Loucy (cell line): ENCODE measurements at regions not wholly inside any gene's neighbourhood (a gene's known extent, or its start where the extent isn't known, plus 50 kb on each side); places are given as distances from the start of the nearest gene placed in this dataset.

Experiments used
- H2AFZ ChIP-seq: fragments of 200-600 bp; sonication (generic); 2 replicates; pipeline ENCODE4 v1.6.0; 2016; ENCODE audit warnings: antibody characterized with exemption, mild to moderate bottlenecking, low read length, moderate library complexity
- H3F3A ChIP-seq: fragments of 200-600 bp; 2 replicates; pipeline ENCODE4 v1.6.0; 2016; ENCODE audit warnings: antibody characterized with exemption, low read depth, mild to moderate bottlenecking
- H3K27me3 ChIP-seq: fragments of 200-600 bp; sonication (generic); 2 replicates; pipeline ENCODE4 v1.6.1; 2014; ENCODE audit warnings: low read length, mild to moderate bottlenecking; ENCODE audit not compliant: insufficient read depth, poor library complexity, severe bottlenecking
- H3K36me3 ChIP-seq: fragments of 200-600 bp; sonication (generic); 2 replicates; pipeline ENCODE4 v1.6.1; 2016; ENCODE audit warnings: low read length; ENCODE audit not compliant: insufficient read depth
- H3K4me1 ChIP-seq: fragments of 200-600 bp; sonication (generic); 2 replicates; pipeline ENCODE4 v1.5.1; 2014; ENCODE audit warnings: low read length, mild to moderate bottlenecking; ENCODE audit not compliant: insufficient read depth, poor library complexity, severe bottlenecking
- H3K4me2 ChIP-seq: fragments of 200-600 bp; sonication (generic); 2 replicates; pipeline ENCODE4 v1.6.0; 2014; ENCODE audit warnings: antibody characterized with exemption, low read length, low read depth, mild to moderate bottlenecking; ENCODE audit not compliant: poor library complexity, severe bottlenecking
- H3K4me3 ChIP-seq: fragments of 200-600 bp; sonication (generic); 2 replicates; pipeline ENCODE4 v1.5.1; 2014; ENCODE audit warnings: low read length, mild to moderate bottlenecking, mixed read lengths; ENCODE audit not compliant: poor library complexity, severe bottlenecking
- H3K79me2 ChIP-seq: fragments of 200-600 bp; sonication (generic); 2 replicates; pipeline ENCODE4 v1.6.1; 2014; ENCODE audit warnings: low read length; ENCODE audit not compliant: insufficient read depth
- H3K9ac ChIP-seq: fragments of 200-600 bp; sonication (generic); 2 replicates; pipeline ENCODE4 v1.6.0; 2014; ENCODE audit warnings: mild to moderate bottlenecking, low read depth, low read length, moderate library complexity; ENCODE audit not compliant: poor library complexity, severe bottlenecking
- H3K9me2 ChIP-seq: fragments of 200-600 bp; sonication (generic); replicated peaks from 2 replicates; pipeline ENCODE4 v1.6.1; 2016; ENCODE audit warnings: low read depth, low read length, mixed read lengths
- H3K9me3 ChIP-seq: fragments of 200-600 bp; sonication (generic); 2 replicates; pipeline ENCODE4 v1.6.1; 2014; ENCODE audit warnings: mild to moderate bottlenecking, antibody characterized with exemption, low read length, low read depth; ENCODE audit not compliant: insufficient read depth
- H4K20me1 ChIP-seq: fragments of 200-600 bp; sonication (generic); 2 replicates; pipeline ENCODE4 v1.6.0; 2014; ENCODE audit warnings: antibody characterized with exemption, low read length, mild to moderate bottlenecking; ENCODE audit not compliant: insufficient read depth, poor library complexity, severe bottlenecking
- CTCF ChIP-seq: fragments of 200-600 bp; sonication (generic); conservative IDR thresholded peaks from 2 replicates; pipeline ENCODE4 v1.5.1; 2014; ENCODE audit warnings: mild to moderate bottlenecking, antibody characterized with exemption, low read length
- EZH2phosphoT487 ChIP-seq: fragments of 200-600 bp; IDR thresholded peaks from 2 replicates; pipeline ENCODE4 v1.6.1; 2018; ENCODE audit warnings: antibody characterized with exemption, mild to moderate bottlenecking, moderate library complexity, borderline replicate concordance

GRCh38 chr7:155247479-155248365, 50.0 kb upstream of the INSIG1 start:
- Histone ChIP-seq H3K9ac (no peak overlapping the region), H3K4me3 (no peak overlapping the region), H3K36me3 (no peaks in the 10 kb centered on the region), H4K20me1 (no peaks in the 10 kb centered on the region), H3K27me3 (no peaks in the 10 kb centered on the region), H3K79me2 (no peaks in the 10 kb centered on the region), H3K4me2 (no peak overlapping the region), H3F3A (no peaks in the 10 kb centered on the region), H3K4me1 (no peaks in the 10 kb centered on the region), H3K9me3 (no peaks in the 10 kb centered on the region), H2AFZ (no peak overlapping the region), H3K9me2 (no peaks in the 10 kb centered on the region)
- TF ChIP-seq CTCF (no peak), EZH2phosphoT487 (no peak)
